ENCODE measurements at regions not wholly inside any gene's neighbourhood (a gene's known extent, or its start where the extent isn't known, plus 50 kb on each side); places are given as distances from the start of the nearest gene placed in this dataset.

DNA sequence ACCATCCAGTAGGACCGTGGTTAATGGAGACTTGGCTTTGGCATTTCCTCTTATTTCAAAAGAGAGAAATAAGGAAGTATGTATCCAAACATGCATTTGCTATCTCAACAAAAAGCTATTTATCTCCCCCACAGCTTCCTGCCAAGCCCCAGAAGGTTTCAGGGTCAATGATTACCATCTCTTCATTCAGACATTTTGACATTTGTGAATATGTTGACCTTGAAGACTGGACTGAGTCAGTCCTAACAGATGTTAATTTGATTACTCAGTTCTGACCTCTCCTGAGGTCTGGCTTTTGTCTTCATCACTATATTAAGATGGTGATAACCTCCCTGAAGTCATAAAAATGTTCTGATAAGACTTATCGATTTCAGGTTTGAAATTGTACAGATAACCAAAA, 479.4 kb downstream of the AGTPBP1 start:
- TF ChIP-seq, protein P1, sequence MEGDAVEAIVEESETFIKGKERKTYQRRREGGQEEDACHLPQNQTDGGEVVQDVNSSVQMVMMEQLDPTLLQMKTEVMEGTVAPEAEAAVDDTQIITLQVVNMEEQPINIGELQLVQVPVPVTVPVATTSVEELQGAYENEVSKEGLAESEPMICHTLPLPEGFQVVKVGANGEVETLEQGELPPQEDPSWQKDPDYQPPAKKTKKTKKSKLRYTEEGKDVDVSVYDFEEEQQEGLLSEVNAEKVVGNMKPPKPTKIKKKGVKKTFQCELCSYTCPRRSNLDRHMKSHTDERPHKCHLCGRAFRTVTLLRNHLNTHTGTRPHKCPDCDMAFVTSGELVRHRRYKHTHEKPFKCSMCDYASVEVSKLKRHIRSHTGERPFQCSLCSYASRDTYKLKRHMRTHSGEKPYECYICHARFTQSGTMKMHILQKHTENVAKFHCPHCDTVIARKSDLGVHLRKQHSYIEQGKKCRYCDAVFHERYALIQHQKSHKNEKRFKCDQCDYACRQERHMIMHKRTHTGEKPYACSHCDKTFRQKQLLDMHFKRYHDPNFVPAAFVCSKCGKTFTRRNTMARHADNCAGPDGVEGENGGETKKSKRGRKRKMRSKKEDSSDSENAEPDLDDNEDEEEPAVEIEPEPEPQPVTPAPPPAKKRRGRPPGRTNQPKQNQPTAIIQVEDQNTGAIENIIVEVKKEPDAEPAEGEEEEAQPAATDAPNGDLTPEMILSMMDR (IDR thresholded peaks at IDR 0.05; ENCODE audit: low read length), result no peak
- TF ChIP-seq EZH2 (IDR thresholded peaks at IDR 0.05; ENCODE audit: borderline replicate concordance, low read length), result no peak
